ENCODE measurements at regions not wholly inside any gene's neighbourhood (a gene's known extent, or its start where the extent isn't known, plus 50 kb on each side); places are given as distances from the start of the nearest gene placed in this dataset.

- no peak for DNase-seq (ENCODE audit: low read depth)
Measured at GRCh38 chr7:31398815-31399214, 58.3 kb upstream of the NEUROD6 start.

GRCh38 chr7:31407178-31407676 is 66.7 kb upstream of the NEUROD6 start:
- DNase-seq (ENCODE audit: low read depth), result no peak

- peak; percentile 79 for DNase-seq (ENCODE audit: low read depth)
Measured at GRCh38 chr7:31408140-31408729, 67.7 kb upstream of the NEUROD6 start.

GRCh38 chr7:31410265-31410664 is 69.7 kb upstream of the NEUROD6 start:
- peak; percentile 34 for DNase-seq (ENCODE audit: low read depth)

- no peak for DNase-seq (ENCODE audit: low read depth)
Measured at GRCh38 chr7:31411416-31411815, 70.9 kb upstream of the NEUROD6 start.

GRCh38 chr7:31413766-31414165 is 73.2 kb upstream of the NEUROD6 start:
- no peak for DNase-seq (ENCODE audit: low read depth)

- no peak for DNase-seq (ENCODE audit: low read depth)
Measured at GRCh38 chr7:31416381-31416870, 75.9 kb upstream of the NEUROD6 start.

GRCh38 chr7:31418928-31419327 is 78.4 kb upstream of the NEUROD6 start:
- no peak for DNase-seq (ENCODE audit: low read depth)

GRCh38 chr7:31419505-31420055 is 79.1 kb upstream of the NEUROD6 start:
- no peak for DNase-seq (ENCODE audit: low read depth)

- no peak for DNase-seq (ENCODE audit: low read depth)
Measured at GRCh38 chr7:31420948-31421347, 80.4 kb upstream of the NEUROD6 start.

GRCh38 chr7:31421607-31422006 is 81.1 kb upstream of the NEUROD6 start:
- no peak for DNase-seq (ENCODE audit: low read depth)

GRCh38 chr7:31423994-31424393 is 83.5 kb upstream of the NEUROD6 start:
- DNase-seq (ENCODE audit: low read depth), result no peak

- no peak for DNase-seq (ENCODE audit: low read depth)
Measured at GRCh38 chr7:31432176-31432575, 81.7 kb upstream of the ITPRID1 start.

- peak; percentile 32 for DNase-seq (ENCODE audit: low read depth)
Measured at GRCh38 chr7:31432836-31433340, 81.0 kb upstream of the ITPRID1 start.

GRCh38 chr7:31437250-31437865 is 76.5 kb upstream of the ITPRID1 start:
- peak; percentile 24 for DNase-seq (ENCODE audit: low read depth)

- DNase-seq (ENCODE audit: low read depth), result no peak
Measured at GRCh38 chr7:31439165-31439564, 74.7 kb upstream of the ITPRID1 start.

GRCh38 chr7:31440511-31440910 is 73.4 kb upstream of the ITPRID1 start:
- no peak for DNase-seq (ENCODE audit: low read depth)

- no peak for DNase-seq (ENCODE audit: low read depth)
Measured at GRCh38 chr7:31442626-31443025, 71.3 kb upstream of the ITPRID1 start.

GRCh38 chr7:31443457-31443856 is 70.4 kb upstream of the ITPRID1 start:
- peak; percentile 53 for DNase-seq (ENCODE audit: low read depth)

GRCh38 chr7:31444196-31444595 is 69.7 kb upstream of the ITPRID1 start:
- DNase-seq (ENCODE audit: low read depth), result no peak

GRCh38 chr7:31445686-31446355 is 68.1 kb upstream of the ITPRID1 start:
- no peak for DNase-seq (ENCODE audit: low read depth)

- DNase-seq (ENCODE audit: low read depth), result no peak
Measured at GRCh38 chr7:31448649-31449048, 65.2 kb upstream of the ITPRID1 start.

Measured in Daoy (cell line).